Activated T-helper 2 cell treated with anti-CD3 and anti-CD28 coated beads, Interferon-gamma antibody, Interleukin-2, Interleukin-4, amounts not matched to agents 10 μg/mL and 5 μg/mL and 100 μg/mL, durations not matched to agents 14 hours and 24 hours and 36 hours (primary cell): ENCODE measurements at regions not wholly inside any gene's neighbourhood (a gene's known extent, or its start where the extent isn't known, plus 50 kb on each side); places are given as distances from the start of the nearest gene placed in this dataset.

Experiments used
- DNase-seq: peaks from one replicate; pipeline ENCODE4 v3.0.0; 2021; ENCODE audit warnings: low spot score
- H3K27ac Mint-ChIP-seq: one replicate; pipeline ENCODE4 v1.8.0; 2021; ENCODE audit warnings: mixed read lengths
- H3K27me3 Mint-ChIP-seq: one replicate; pipeline ENCODE4 v1.8.0; 2021; ENCODE audit warnings: low read depth, mixed read lengths
- H3K36me3 Mint-ChIP-seq: one replicate; pipeline ENCODE4 v1.8.0; 2021; ENCODE audit warnings: low read depth, mixed read lengths
- H3K4me1 Mint-ChIP-seq: one replicate; pipeline ENCODE4 v1.8.0; 2021; ENCODE audit warnings: low read depth, mixed read lengths
- H3K4me3 Mint-ChIP-seq: one replicate; pipeline ENCODE4 v1.8.0; 2021; ENCODE audit warnings: low read depth, mild to moderate bottlenecking, moderate library complexity, mixed read lengths
- H3K9me3 Mint-ChIP-seq: one replicate; pipeline ENCODE4 v1.8.0; 2021; ENCODE audit warnings: mixed read lengths
- intact Hi-C: fragments of 100-400 bp; cut with micrococcal nuclease; formaldehyde crosslinking; loops from one replicate; pipeline ENCODE4 v1.15.1; 2023

DNA sequence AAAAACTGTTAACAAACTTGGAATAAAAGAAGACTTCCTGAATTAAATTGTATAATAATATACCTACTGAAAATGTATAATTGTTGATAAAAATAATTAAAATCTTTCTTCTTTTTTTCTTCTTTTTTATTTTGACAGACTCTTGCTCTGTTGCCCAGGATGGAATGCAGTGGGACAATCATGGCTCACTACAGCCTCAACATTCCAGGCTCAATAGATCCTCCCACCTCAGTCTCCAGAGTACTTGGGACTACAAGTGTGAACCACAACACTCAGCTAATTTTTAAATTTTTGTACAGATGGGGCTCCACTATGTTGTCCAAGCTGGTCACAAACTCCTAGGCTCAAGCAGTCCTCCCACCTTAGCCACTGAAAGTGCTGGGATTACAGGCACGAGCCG lies 1063.8 kb upstream of the CNTN5 start:
- no peaks in the 10 kb centered on the region for H3K27me3 Mint-ChIP-seq
- DNase-seq: no peak
- H3K36me3 Mint-ChIP-seq: no peaks in the 10 kb centered on the region
- H3K4me1 Mint-ChIP-seq: no peaks in the 10 kb centered on the region
- intact Hi-C loops: no loop called here
- H3K9me3 Mint-ChIP-seq: peaks cover 7% of the 10 kb centered on the region
- no peak overlapping the region for H3K27ac Mint-ChIP-seq
- no peak overlapping the region for H3K4me3 Mint-ChIP-seq

DNA sequence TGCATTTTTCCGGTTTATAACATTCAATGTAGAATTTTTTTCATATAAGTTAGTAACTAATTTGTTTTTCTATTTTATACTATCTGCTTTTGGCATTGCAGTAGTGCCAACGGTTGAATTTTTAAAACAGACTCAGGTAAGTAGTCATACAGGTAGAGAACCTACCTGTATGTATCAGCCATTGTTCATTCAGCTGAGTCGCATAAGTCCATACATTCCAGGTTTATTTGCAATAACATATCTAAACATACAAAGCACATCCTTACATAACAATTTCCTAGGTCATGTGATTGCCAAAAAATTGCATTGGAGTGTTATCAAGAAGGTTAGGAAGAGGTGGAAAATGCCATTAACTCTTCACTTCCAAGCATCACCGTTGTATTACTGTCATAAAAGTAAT lies 1059.3 kb upstream of the CNTN5 start:
- Mint-ChIP-seq H3K27ac (no peak overlapping the region), H3K9me3 (peaks cover 21% of the 10 kb centered on the region), H3K4me1 (no peaks in the 10 kb centered on the region), H3K27me3 (no peaks in the 10 kb centered on the region), H3K4me3 (no peak overlapping the region), H3K36me3 (no peaks in the 10 kb centered on the region)
- no peak for DNase-seq
- intact Hi-C loops: no loop called here

DNA sequence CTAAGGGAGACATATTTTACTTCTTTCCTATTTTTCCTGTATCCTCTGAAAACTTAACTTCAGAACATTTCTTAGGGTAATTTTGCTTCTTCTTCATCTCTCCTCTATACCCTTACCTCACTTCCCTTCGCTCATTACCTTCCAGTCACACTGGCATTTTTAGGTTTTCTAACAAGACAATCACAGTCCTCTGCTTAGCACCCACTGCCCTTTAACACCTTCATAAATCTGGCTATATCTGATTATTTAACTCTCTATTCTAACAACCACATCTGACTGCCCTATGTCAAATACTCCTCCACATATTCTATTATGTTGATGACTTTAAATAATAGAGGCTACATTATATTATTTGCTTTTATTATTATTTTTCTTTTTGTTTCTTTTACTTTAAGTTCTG lies 1058.0 kb upstream of the CNTN5 start:
- Mint-ChIP-seq H3K4me1 (no peaks in the 10 kb centered on the region), H3K9me3 (peaks cover 21% of the 10 kb centered on the region), H3K27me3 (no peaks in the 10 kb centered on the region), H3K36me3 (no peaks in the 10 kb centered on the region), H3K27ac (no peak overlapping the region), H3K4me3 (no peak overlapping the region)
- intact Hi-C loops: no loop called here
- DNase-seq: no peak

DNA sequence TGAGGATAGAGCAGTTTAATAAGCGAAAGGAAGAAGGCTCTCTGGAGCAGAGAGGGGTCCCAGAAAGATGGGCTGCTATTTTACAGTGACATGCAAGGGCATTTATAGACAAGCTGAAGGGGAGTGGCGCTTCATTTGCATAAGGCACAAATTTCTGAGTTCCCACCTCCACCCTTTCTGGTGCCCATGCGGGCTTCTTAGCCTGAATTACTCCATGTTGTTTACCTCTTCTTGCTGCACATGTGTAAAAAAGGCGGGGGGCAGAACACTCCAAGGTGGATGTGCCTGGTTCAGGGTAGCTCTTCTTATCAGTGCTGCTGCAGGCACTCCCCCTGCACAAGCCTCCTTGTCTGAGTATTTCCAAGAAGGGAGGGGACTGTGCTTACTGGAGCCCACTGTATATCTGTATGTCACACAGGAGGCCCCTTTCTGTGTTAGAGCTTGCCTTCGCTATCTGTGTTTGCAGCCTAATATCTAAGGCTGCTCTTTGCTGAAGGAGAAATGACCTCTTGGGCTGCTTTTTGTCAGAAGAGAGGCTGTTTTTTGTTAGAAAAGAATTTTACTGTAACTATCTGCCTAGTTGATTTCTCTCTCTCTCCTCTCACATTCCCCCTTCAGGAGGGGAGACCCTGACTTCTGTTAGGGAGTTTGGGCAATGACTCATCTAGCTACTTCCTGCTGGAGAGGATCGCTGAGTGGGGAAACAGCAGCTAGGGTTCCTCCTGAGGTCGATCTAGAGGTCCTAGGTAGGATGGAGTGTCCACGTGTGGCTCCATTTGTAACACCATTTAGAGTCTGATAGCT lies 1057.0 kb upstream of the CNTN5 start:
- Mint-ChIP-seq H3K9me3 (peaks cover 21% of the 10 kb centered on the region), H3K27ac (no peak overlapping the region), H3K27me3 (no peaks in the 10 kb centered on the region), H3K4me3 (no peak overlapping the region), H3K4me1 (no peaks in the 10 kb centered on the region), H3K36me3 (no peaks in the 10 kb centered on the region)
- intact Hi-C loops: no loop called here
- no peak for DNase-seq

DNA sequence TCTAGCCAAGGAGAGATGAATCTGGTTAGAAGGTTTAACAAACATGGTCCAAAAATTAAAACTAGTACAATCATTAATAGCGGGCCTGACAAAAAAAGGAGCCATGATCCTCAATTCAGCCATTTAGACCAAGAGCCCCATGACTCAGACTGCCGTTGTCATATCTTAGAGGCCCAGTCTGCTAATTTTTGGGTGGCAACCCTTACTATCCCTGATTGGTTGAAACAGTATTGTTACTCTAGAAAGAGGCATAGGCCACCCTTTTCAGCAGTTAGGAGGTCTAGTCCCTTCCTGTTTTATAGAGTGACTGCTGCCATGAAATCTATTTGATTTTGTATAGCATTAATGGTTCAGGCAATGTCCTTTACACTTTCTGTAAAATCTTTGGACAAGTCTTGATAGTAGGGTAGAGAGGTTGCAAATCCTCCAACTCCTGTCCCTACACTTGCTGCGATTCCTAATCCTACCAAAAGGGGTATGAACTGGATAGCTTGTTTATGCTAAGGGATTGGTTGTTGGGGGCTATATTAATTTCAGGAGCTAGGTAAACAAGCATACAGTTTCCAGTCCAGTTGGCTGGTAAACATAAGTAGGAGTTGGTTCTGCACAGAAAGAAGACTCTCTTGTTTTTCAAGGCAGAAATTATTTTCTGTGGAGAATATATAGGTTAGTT lies 1056.3 kb upstream of the CNTN5 start:
- no peaks in the 10 kb centered on the region for H3K4me1 Mint-ChIP-seq
- DNase-seq: no peak
- H3K9me3 Mint-ChIP-seq: peaks cover 21% of the 10 kb centered on the region
- intact Hi-C loops: no loop called here
- H3K4me3 Mint-ChIP-seq: no peak overlapping the region
- H3K27ac Mint-ChIP-seq: no peak overlapping the region
- no peaks in the 10 kb centered on the region for H3K36me3 Mint-ChIP-seq
- H3K27me3 Mint-ChIP-seq: no peaks in the 10 kb centered on the region

DNA sequence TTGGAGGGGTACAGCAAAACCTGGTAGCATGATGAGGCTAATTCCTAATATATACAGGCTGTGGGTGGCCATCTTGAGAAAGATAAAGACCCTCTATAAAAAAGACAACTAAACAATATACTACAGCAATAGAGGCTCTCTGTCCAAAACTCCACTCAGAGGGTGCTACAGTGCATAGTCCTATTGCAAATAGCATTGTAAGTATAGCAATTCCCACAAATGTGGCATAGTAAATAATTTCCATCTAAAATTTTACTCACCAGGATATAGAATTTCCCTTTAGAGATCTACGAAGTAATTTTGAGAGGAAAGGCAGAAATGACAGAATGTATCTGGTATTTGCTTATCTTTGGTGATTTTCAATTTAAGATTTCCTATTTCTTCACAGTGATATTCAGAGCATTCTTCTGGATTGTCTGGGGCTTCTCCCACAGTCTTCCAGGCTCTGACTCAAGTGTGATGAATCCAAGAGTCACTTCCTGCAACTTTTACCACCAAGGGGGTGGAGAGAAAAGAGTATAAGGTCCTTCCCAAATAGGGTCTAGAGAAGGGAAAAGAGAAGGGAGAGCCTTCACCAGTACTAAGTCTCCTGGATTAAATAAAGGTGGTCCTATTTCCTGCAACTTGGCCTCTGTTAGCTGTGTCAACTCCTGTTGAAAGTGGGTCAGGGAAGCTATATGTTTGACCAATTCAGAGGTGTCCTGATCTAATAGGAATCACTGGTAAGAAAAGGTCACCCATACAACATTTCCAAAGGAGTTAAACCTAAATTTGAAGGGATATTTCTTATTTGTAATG lies 1054.7 kb upstream of the CNTN5 start:
- no peaks in the 10 kb centered on the region for H3K4me1 Mint-ChIP-seq
- DNase-seq: no peak
- H3K27ac Mint-ChIP-seq: no peak overlapping the region
- no peaks in the 10 kb centered on the region for H3K27me3 Mint-ChIP-seq
- H3K36me3 Mint-ChIP-seq: no peaks in the 10 kb centered on the region
- H3K9me3 Mint-ChIP-seq: peaks cover 24% of the 10 kb centered on the region
- intact Hi-C loops: no loop called here
- H3K4me3 Mint-ChIP-seq: no peak overlapping the region

DNA sequence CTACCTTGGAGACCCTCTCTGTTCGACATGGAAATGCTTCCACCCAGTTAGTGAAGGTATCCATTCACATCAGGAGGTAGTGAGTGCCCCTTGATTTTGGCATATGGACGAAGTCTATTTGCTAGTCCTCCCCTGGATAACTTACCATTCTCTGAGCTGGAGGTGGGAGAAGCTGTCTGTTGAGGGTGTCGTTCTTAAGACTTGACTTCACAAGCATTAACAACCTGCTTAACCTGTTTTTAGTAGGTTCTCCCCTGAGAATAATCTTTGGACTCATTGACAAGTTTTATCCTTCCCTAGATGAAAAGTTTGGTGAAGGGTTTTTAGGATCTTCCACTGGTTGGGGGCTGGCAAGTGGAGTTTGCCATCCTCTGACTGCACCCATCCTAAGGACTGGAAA lies 1053.8 kb upstream of the CNTN5 start:
- H3K36me3 Mint-ChIP-seq: no peaks in the 10 kb centered on the region
- H3K4me3 Mint-ChIP-seq: no peak overlapping the region
- no peaks in the 10 kb centered on the region for H3K27me3 Mint-ChIP-seq
- intact Hi-C loops: no loop called here
- no peaks in the 10 kb centered on the region for H3K4me1 Mint-ChIP-seq
- peaks cover 22% of the 10 kb centered on the region for H3K9me3 Mint-ChIP-seq
- no peak overlapping the region for H3K27ac Mint-ChIP-seq
- no peak for DNase-seq

DNA sequence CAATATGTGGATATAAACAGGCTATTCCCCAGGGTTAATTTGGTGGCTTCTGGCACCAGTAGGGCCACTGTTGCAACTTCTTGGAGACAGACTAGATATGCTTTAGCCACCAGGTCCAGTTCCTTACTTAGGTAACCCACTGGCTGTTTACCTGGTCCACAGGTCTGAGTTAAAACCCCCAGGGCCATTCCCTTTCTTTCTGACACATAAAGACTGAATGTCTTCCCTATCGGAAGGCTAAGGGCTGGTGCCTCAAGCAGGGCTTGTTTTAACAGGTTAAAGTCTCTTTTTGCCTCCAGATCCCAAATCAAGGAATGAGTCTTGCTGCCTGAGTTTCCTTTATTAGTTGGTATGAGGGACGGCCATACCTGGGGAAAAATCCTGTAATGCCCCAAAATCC lies 1052.7 kb upstream of the CNTN5 start:
- no peak overlapping the region for H3K4me3 Mint-ChIP-seq
- intact Hi-C loops: no loop called here
- no peak for DNase-seq
- H3K36me3 Mint-ChIP-seq: no peaks in the 10 kb centered on the region
- no peaks in the 10 kb centered on the region for H3K4me1 Mint-ChIP-seq
- peaks cover 12% of the 10 kb centered on the region for H3K9me3 Mint-ChIP-seq
- H3K27ac Mint-ChIP-seq: no peak overlapping the region
- H3K27me3 Mint-ChIP-seq: no peaks in the 10 kb centered on the region

DNA sequence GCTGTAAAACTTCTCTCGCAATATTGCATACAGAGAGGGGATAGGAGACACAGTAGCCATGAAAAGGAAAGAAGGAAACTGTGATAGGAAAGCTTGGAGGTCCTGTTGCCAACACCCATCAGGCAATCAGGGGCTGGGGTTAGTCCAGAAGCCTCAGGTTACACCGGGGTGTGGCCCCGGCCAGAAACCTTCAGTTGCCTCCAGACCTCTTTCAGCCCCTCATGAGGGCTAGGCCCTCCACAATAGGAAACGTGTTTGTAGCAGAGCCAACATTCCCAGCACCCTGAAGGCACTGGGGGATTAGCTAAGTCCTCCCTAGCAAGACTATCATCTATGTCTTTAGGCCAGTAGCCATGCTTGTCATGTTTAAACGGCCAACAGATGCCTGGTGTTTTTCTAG lies 1048.0 kb upstream of the CNTN5 start:
- Mint-ChIP-seq H3K9me3 (peaks cover 11% of the 10 kb centered on the region), H3K36me3 (no peaks in the 10 kb centered on the region), H3K27ac (no peak overlapping the region), H3K27me3 (no peaks in the 10 kb centered on the region), H3K4me3 (no peak overlapping the region), H3K4me1 (no peaks in the 10 kb centered on the region)
- DNase-seq: no peak
- intact Hi-C loops: no loop called here

DNA sequence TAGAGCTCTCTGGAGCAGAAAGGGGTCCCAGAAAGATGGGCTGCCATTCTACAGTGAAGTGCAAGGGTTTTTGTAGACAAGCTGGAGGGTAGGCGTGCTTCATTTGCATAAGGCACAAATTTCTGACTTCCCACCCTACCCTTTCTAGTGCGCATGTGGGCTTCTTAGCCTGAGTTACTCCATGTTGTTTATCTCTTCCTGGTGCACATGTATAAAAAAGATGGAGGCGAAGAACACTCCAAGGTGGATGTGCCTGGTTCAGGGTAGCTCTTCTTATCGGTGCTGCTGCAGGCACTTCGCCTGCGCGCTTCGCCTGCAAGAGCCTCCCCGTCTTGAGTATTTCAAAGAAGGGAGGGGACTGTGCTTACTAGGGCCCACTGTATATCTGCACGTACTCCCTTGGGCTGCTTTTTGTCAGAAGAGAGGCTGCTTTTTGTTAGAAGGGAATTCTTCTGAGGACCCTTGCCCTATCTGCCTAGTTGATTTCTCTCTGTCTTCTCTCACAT lies 1047.3 kb upstream of the CNTN5 start:
- Mint-ChIP-seq H3K27ac (no peak overlapping the region), H3K9me3 (peaks cover 11% of the 10 kb centered on the region), H3K4me1 (no peaks in the 10 kb centered on the region), H3K4me3 (no peak overlapping the region), H3K27me3 (no peaks in the 10 kb centered on the region), H3K36me3 (no peaks in the 10 kb centered on the region)
- DNase-seq: no peak
- intact Hi-C loops: no loop called here

DNA sequence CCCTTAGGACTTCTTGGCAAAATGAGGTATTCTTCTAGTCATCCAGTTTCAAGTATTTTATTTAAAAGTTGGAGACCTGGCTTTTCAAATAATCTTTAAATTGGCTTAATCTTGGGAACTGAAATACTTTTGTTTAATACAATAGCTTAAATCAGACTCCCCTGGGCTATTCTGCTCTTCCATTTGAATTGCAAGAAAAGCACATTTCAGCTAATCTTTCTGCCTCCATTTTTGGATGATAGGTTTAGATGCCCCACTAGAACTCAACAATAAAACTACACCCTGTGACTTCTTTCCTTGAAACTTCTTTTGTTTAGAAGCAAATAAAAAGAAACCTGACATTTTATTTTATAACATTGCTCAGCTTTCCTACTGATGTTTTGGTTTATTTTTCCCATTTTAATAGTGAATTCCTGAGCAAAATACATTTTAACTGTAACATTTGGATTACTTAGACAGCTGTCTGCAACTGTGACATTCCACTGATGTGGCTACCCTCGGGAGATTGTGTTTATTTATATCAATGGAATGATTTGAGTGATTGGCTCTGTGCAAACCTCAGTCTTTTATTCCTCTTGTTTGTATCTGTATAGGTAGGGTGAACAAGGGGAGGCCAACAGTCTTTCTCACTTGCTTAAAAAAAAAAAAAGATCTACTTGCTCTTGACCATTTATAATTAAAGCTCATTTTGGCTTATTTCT lies 1045.8 kb upstream of the CNTN5 start:
- Mint-ChIP-seq H3K4me1 (no peaks in the 10 kb centered on the region), H3K9me3 (peaks cover 8% of the 10 kb centered on the region), H3K4me3 (no peak overlapping the region), H3K36me3 (no peaks in the 10 kb centered on the region), H3K27me3 (no peaks in the 10 kb centered on the region), H3K27ac (no peak overlapping the region)
- no peak for DNase-seq
- intact Hi-C loops: no loop called here

DNA sequence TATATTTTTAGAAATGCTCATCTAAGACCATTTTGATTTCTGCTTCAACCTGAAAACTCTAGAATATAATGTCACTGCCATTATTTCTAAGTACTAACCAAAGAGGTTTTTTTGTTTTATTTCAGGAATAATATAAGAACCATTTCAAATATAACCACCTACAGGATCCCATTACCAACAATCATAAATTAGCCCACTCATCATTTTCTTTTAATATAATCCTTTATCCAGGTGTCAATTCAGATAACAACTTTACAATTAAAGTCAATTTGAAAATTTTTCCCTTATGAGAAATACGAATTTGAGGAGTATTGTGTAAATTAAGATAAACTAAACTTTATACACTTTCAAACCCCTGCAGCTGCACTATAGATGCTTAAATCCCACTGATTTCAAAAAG lies 1043.0 kb upstream of the CNTN5 start:
- no peak overlapping the region for H3K27ac Mint-ChIP-seq
- no peak overlapping the region for H3K4me3 Mint-ChIP-seq
- H3K36me3 Mint-ChIP-seq: no peaks in the 10 kb centered on the region
- peaks cover 8% of the 10 kb centered on the region for H3K9me3 Mint-ChIP-seq
- no peak for DNase-seq
- no peaks in the 10 kb centered on the region for H3K27me3 Mint-ChIP-seq
- intact Hi-C loops: no loop called here
- H3K4me1 Mint-ChIP-seq: no peaks in the 10 kb centered on the region
